ENCODE measurements at regions not wholly inside any gene's neighbourhood (a gene's known extent, or its start where the extent isn't known, plus 50 kb on each side); places are given as distances from the start of the nearest gene placed in this dataset.

DNA sequence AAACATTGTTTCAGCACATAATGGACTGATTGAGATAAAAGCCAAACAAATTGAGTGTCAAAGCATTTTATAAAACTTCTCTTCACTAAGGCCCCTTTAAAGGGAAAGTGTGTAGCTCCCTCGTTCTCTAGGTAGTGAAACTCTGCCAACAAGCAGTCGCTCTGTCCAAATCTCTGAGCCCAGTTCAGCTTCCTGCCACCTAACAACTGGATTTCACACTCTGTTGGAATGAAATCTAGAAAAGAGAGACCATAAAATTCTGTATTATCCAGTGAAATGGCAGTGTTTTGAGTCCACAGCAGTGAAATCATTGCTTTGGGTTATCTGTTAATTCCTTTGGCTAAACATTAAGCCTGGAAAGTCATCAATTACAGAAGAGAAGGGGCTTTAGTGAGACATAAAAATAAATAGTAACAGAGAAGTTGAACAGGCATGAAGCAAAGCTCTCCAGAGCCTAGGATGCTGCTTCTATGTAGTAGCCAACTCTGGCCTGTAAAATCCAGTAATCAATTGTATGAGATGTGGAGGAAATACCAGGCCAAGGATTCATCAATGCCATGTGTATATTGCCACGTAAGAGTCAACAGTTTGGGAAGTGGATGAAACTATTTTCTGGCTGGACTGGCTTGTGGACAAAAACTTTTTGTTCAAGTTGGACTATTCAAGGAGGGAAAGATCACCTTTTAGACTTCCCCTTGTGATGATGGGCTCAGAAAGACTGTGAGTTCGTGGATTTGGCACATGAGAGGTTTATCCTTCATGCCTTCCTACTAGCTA lies 122.5 kb downstream of the WIF1 start:
- DNase-seq, result peak in 7 of 56 donors; percentile 1 to 29 (median 7)

DNA sequence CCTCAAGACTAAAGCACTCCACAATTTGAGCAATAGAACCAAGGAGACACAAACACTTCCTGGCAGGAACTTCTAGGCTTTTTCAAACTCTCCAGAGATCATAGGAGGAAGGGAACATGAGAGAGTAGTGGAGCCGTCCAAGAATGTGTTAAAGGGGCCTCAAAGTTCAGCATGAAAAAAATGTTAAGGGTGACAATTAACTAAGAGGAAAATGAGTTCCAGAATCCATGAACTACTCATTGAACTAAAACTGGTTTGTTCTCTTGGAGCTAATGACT lies 122.0 kb downstream of the WIF1 start:
- DNase-seq, result no peak
